CD4-positive, alpha-beta T cell (primary cell): ENCODE measurements at regions not wholly inside any gene's neighbourhood (a gene's known extent, or its start where the extent isn't known, plus 50 kb on each side); places are given as distances from the start of the nearest gene placed in this dataset.

ENCODE experiments used
- ATAC-seq: fragments of 200-7000 bp; cut with Tn5 transposase; one replicate; pipeline ENCODE4 v1.10.0; 2022; ENCODE audit warnings: mild to moderate bottlenecking; ENCODE audit not compliant: poor library complexity
- CTCF ChIA-PET: fragments of 350-600 bp; sonication (Branson Sonifier 250); formaldehyde crosslinking; loops from one replicate; lab custom pipeline; 2021; ENCODE audit warnings: antibody characterized with exemption, inconsistent platforms; lab: Charles Lee
- POLR2A ChIA-PET: fragments of 350-600 bp; sonication (Branson Sonifier 250); formaldehyde crosslinking; loops from one replicate; lab custom pipeline; 2021; ENCODE audit warnings: antibody characterized with exemption, inconsistent platforms; lab: Charles Lee
- DNase-seq, 14 experiments: peaks; one replicate each; pipeline ENCODE4 v3.0.0-alpha.2; 2013 to 2020; ENCODE audit warnings: mixed read lengths in 2 of 14
- H3K27ac ChIP-seq, 2 donors: one replicate each; pipeline versions ENCODE4 v1.5.1 to v1.7.0; 2013; ENCODE audit warnings: low read length in 2 of 2, low read depth in 1 of 2, mild to moderate bottlenecking in 1 of 2
- H3K27me3 ChIP-seq, 2 experiments: 1 replicate in 1 of 2; 2 replicates in 1 of 2; pipeline versions ENCODE4 v1.6.1 to v1.7.0; 2013; ENCODE audit warnings: low read length in 2 of 2, control low read depth in 1 of 2, mild to moderate bottlenecking in 1 of 2, moderate library complexity in 1 of 2; ENCODE audit not compliant: insufficient read depth in 2 of 2, control insufficient read depth in 1 of 2
- H3K36me3 ChIP-seq: one replicate; pipeline ENCODE4 v1.6.1; 2013; ENCODE audit warnings: low read length, control low read depth; ENCODE audit not compliant: insufficient read depth
- H3K4me1 ChIP-seq: one replicate; pipeline ENCODE4 v1.6.1; 2013; ENCODE audit warnings: low read length, control low read depth; ENCODE audit not compliant: insufficient read depth
- H3K4me3 ChIP-seq: one replicate; pipeline ENCODE4 v1.5.1; 2013; ENCODE audit warnings: mild to moderate bottlenecking, low read length, moderate library complexity
- H3K9me3 ChIP-seq, 2 experiments: 1 replicate in 1 of 2; 2 replicates in 1 of 2; pipeline versions ENCODE4 v1.6.1 to v1.7.0; 2013; ENCODE audit warnings: low read length in 2 of 2, mild to moderate bottlenecking in 2 of 2, control low read depth in 1 of 2, moderate library complexity in 1 of 2; ENCODE audit not compliant: control insufficient read depth in 1 of 2, insufficient read depth in 1 of 2
- H3K27ac Mint-ChIP-seq: one replicate; pipeline ENCODE4 v1.8.0; 2020; ENCODE audit warnings: mixed read lengths
- H3K27me3 Mint-ChIP-seq: one replicate; pipeline ENCODE4 v1.8.0; 2021; ENCODE audit warnings: mixed read lengths
- H3K36me3 Mint-ChIP-seq: one replicate; pipeline ENCODE4 v1.8.0; 2021; ENCODE audit warnings: low read depth, mixed read lengths
- H3K4me1 Mint-ChIP-seq: one replicate; pipeline ENCODE4 v1.8.0; 2021; ENCODE audit warnings: low read depth, mixed read lengths
- H3K4me3 Mint-ChIP-seq: one replicate; pipeline ENCODE4 v1.8.0; 2020; ENCODE audit warnings: mild to moderate bottlenecking, mixed read lengths
- H3K9me3 Mint-ChIP-seq: one replicate; pipeline ENCODE4 v1.8.0; 2020; ENCODE audit warnings: mixed read lengths
- intact Hi-C, 2 experiments: fragments of 100-400 bp; cut with DNase I in 1 of 2; cut with micrococcal nuclease in 1 of 2; formaldehyde crosslinking; loops; one replicate each; pipeline versions ENCODE4 v1.15.1 to v1.9.0; 2023 to 2025; cut with DNase I, micrococcal nuclease
- TF ChIP-seq, protein P1 (sequence below): fragments of 200-600 bp; IDR thresholded peaks from one replicate; pipeline ENCODE4 v1.8.0; 2022; ENCODE audit warnings: antibody characterized with exemption, mild to moderate bottlenecking

- peaks cover 15 to 17% of the 10 kb centered on the region in 2 experiments for H3K27me3 ChIP-seq
- H3K4me1 ChIP-seq: no peaks in the 10 kb centered on the region
- H3K4me1 Mint-ChIP-seq: no peaks in the 10 kb centered on the region
- intact Hi-C loops: no loop called here
- H3K36me3 ChIP-seq: no peaks in the 10 kb centered on the region
- TF ChIP-seq, protein P1, sequence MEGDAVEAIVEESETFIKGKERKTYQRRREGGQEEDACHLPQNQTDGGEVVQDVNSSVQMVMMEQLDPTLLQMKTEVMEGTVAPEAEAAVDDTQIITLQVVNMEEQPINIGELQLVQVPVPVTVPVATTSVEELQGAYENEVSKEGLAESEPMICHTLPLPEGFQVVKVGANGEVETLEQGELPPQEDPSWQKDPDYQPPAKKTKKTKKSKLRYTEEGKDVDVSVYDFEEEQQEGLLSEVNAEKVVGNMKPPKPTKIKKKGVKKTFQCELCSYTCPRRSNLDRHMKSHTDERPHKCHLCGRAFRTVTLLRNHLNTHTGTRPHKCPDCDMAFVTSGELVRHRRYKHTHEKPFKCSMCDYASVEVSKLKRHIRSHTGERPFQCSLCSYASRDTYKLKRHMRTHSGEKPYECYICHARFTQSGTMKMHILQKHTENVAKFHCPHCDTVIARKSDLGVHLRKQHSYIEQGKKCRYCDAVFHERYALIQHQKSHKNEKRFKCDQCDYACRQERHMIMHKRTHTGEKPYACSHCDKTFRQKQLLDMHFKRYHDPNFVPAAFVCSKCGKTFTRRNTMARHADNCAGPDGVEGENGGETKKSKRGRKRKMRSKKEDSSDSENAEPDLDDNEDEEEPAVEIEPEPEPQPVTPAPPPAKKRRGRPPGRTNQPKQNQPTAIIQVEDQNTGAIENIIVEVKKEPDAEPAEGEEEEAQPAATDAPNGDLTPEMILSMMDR: no peak
- CTCF ChIA-PET: no interaction called here
- H3K4me3 Mint-ChIP-seq: no peak overlapping the region
- no peaks in the 10 kb centered on the region for H3K36me3 Mint-ChIP-seq
- peaks cover 0 to 12% of the 10 kb centered on the region in 2 experiments for H3K9me3 ChIP-seq
- H3K27ac Mint-ChIP-seq: no peak overlapping the region
- no peak for DNase-seq
- H3K27ac ChIP-seq: no peak overlapping the region
- POLR2A ChIA-PET: no interaction called here
- no peaks in the 10 kb centered on the region for H3K9me3 Mint-ChIP-seq
- H3K27me3 Mint-ChIP-seq: peaks cover 40% of the 10 kb centered on the region
- H3K4me3 ChIP-seq: no peak overlapping the region
- no peak for ATAC-seq
These were observed 425.6 kb downstream of the SHANK2 start for GRCh38 chr11:70826541-70827335.

GRCh38 chr11:70828593-70829082, 423.7 kb downstream of the SHANK2 start:
- Mint-ChIP-seq H3K4me1 (no peaks in the 10 kb centered on the region), H3K4me3 (no peak overlapping the region), H3K9me3 (no peaks in the 10 kb centered on the region), H3K27ac (no peak overlapping the region), H3K27me3 (peaks cover 36% of the 10 kb centered on the region), H3K36me3 (no peaks in the 10 kb centered on the region)
- POLR2A ChIA-PET: no interaction called here
- Histone ChIP-seq H3K36me3 (no peaks in the 10 kb centered on the region), H3K9me3 (peaks cover 0 to 8% of the 10 kb centered on the region in 2 experiments), H3K4me3 (no peak overlapping the region), H3K4me1 (no peaks in the 10 kb centered on the region), H3K27me3 (peaks cover 15 to 17% of the 10 kb centered on the region in 2 experiments), H3K27ac (no peak overlapping the region)
- ATAC-seq (no peak), DNase-seq (no peak)
- intact Hi-C loops: no loop called here
- CTCF ChIA-PET: no interaction called here
- TF ChIP-seq, protein P1: no peak

- Mint-ChIP-seq H3K27ac (no peak overlapping the region), H3K4me3 (no peak overlapping the region), H3K36me3 (no peaks in the 10 kb centered on the region), H3K9me3 (no peaks in the 10 kb centered on the region), H3K27me3 (peaks cover 29% of the 10 kb centered on the region), H3K4me1 (no peaks in the 10 kb centered on the region)
- no peak overlapping the region for H3K4me3 ChIP-seq
- ChIA-PET POLR2A (no interaction called here), CTCF (no interaction called here)
- H3K4me1 ChIP-seq: no peaks in the 10 kb centered on the region
- ATAC-seq (no peak), DNase-seq (no peak)
- H3K27me3 ChIP-seq: peaks cover 15 to 17% of the 10 kb centered on the region in 2 experiments
- no peaks in the 10 kb centered on the region for H3K36me3 ChIP-seq
- H3K9me3 ChIP-seq: peaks cover 0 to 8% of the 10 kb centered on the region in 2 experiments
- no peak overlapping the region for H3K27ac ChIP-seq
- intact Hi-C loops: no loop called here
- TF ChIP-seq, protein P1: no peak
These were observed 423.1 kb downstream of the SHANK2 start for GRCh38 chr11:70829134-70829885.
